GM06990 (cell line): ENCODE measurements at regions not wholly inside any gene's neighbourhood (a gene's known extent, or its start where the extent isn't known, plus 50 kb on each side); places are given as distances from the start of the nearest gene placed in this dataset.
"Not testable (repeated sequence)": the region's sequence is repeated elsewhere in the genome, so short reads cannot be mapped to it uniquely, and the experiment has no call there.

ENCODE experiments used
- DNase-seq: peaks from one replicate; pipeline ENCODE4 v3.0.0-alpha.2; 2011; ENCODE audit not compliant: insufficient read length; ENCODE audit errors: extremely low read depth
- H3K27me3 ChIP-seq: replicated peaks from 2 replicates; pipeline ENCODE4 v1.6.0; 2011; ENCODE audit warnings: low read length; ENCODE audit not compliant: control insufficient read depth, insufficient read depth
- H3K36me3 ChIP-seq: 2 replicates; pipeline ENCODE4 v1.5.1; 2011; ENCODE audit warnings: low read length; ENCODE audit not compliant: control insufficient read depth, insufficient read depth
- H3K4me3 ChIP-seq: replicated peaks from 2 replicates; pipeline ENCODE4 v1.5.1; 2011; ENCODE audit warnings: low read depth, mild to moderate bottlenecking, control low read depth, low read length
- CTCF ChIP-seq: IDR thresholded peaks from 2 replicates; pipeline ENCODE4 v1.5.1; 2011; ENCODE audit warnings: low read length, control low read depth, mild to moderate bottlenecking, inconsistent platforms; ENCODE audit not compliant: insufficient read depth, poor library complexity, severe bottlenecking

- Histone ChIP-seq H3K4me3 (no peak overlapping the region), H3K36me3 (no peaks in the 10 kb centered on the region), H3K27me3 (no peaks in the 10 kb centered on the region)
- DNase-seq: no peak
- TF ChIP-seq CTCF: no peak
Measured at GRCh38 chr2:172262486-172262885, 159.8 kb upstream of the DLX2 start.

GRCh38 chr2:172264820-172265219 lies 162.1 kb upstream of the DLX2 start:
- not testable (repeated sequence) for H3K27me3 ChIP-seq, DNase-seq, H3K36me3 ChIP-seq, H3K4me3 ChIP-seq

GRCh38 chr2:172269507-172270244 lies 157.7 kb upstream of the ITGA6 start:
- not testable (repeated sequence) for DNase-seq, H3K36me3 ChIP-seq, H3K4me3 ChIP-seq, H3K27me3 ChIP-seq

GRCh38 chr2:172270278-172271079 lies 156.9 kb upstream of the ITGA6 start:
- Histone ChIP-seq H3K27me3 (no peaks in the 10 kb centered on the region; the same call in 1 of the 2 replicates), H3K36me3 (no peaks in the 10 kb centered on the region), H3K4me3 (no peak overlapping the region)
- no peak for DNase-seq
- no peak for TF ChIP-seq CTCF

- Histone ChIP-seq H3K27me3 (no peaks in the 10 kb centered on the region; the same call in 1 of the 2 replicates), H3K4me3 (no peak overlapping the region), H3K36me3 (no peaks in the 10 kb centered on the region)
- DNase-seq: no peak
- no peak for TF ChIP-seq CTCF
Measured at GRCh38 chr2:172273910-172274571, 153.3 kb upstream of the ITGA6 start.

- no peak for DNase-seq
- Histone ChIP-seq H3K36me3 (no peaks in the 10 kb centered on the region), H3K27me3 (no peaks in the 10 kb centered on the region; the same call in 1 of the 2 replicates), H3K4me3 (no peak overlapping the region)
- TF ChIP-seq CTCF: no peak
Measured at GRCh38 chr2:172275239-172275638, 152.1 kb upstream of the ITGA6 start.
